HCT116 (cell line): ENCODE measurements at regions not wholly inside any gene's neighbourhood (a gene's known extent, or its start where the extent isn't known, plus 50 kb on each side); places are given as distances from the start of the nearest gene placed in this dataset.

Experiments used
- ATAC-seq: fragments of 200-7000 bp; cut with Tn5 transposase; 2 replicates; pipeline ENCODE4 v1.9.1; 2020; ENCODE audit warnings: mild to moderate bottlenecking, moderate library complexity
- BruUV-seq: library from RNA; stranded (reverse); fragments of 400-500 nt; replicated peaks from 2 replicates; lab custom pipeline; 2021; lab: Mats Ljungman, UMichigan
- CTCF ChIA-PET: fragments of 300-600 bp; sonication (Branson Sonifier 250); formaldehyde crosslinking; loops from one replicate; lab custom pipeline; 2021; ENCODE audit warnings: antibody characterized with exemption; lab: Charles Lee
- POLR2A ChIA-PET: fragments of 300-600, 350-600 bp; sonication (Branson Sonifier 250); formaldehyde crosslinking; loops from one replicate; lab custom pipeline; 2021; ENCODE audit warnings: antibody characterized with exemption; lab: Charles Lee
- RAD21 ChIA-PET, 2 experiments: fragments of 300-600 bp; sonication (Branson Sonifier 250); formaldehyde crosslinking; loops; one replicate each; lab custom pipeline; 2023; ENCODE audit warnings: low total read pairs in 2 of 2; ENCODE audit not compliant: uncharacterized antibody in 2 of 2, unreplicated experiment in 2 of 2, low non-redundant PET in 1 of 2; lab: Charles Lee
- DNase-seq: peaks from one replicate; pipeline ENCODE4 v3.0.0-alpha.2; 2010; ENCODE audit warnings: low read depth, low spot score
- H2AFZ ChIP-seq: fragments of 200-600 bp; shearing (Covaris generic), sonication (generic); 2 replicates; pipeline ENCODE4 v1.6.1; 2017; ENCODE audit warnings: low read depth, mixed run types, mixed read lengths, antibody characterized with exemption, low read length; ENCODE audit not compliant: poor library complexity, severe bottlenecking
- H3K27ac ChIP-seq: 2 replicates; pipeline ENCODE4 v1.5.1; 2012; ENCODE audit warnings: low read depth, low read length
- H3K27me3 ChIP-seq: fragments of 200-600 bp; sonication (generic); 2 replicates; pipeline ENCODE4 v1.6.1; 2016; ENCODE audit warnings: mixed run types, low read length, mixed read lengths; ENCODE audit not compliant: insufficient read depth
- H3K36me3 ChIP-seq, 2 experiments: fragments of 200-500 bp in 1 of 2; fragments of 200-600 bp in 1 of 2; sonication (Bioruptor generic) in 1 of 2; sonication (generic) in 1 of 2; 2 replicates each; pipeline versions ENCODE4 v1.5.1 to v1.6.1; 2014 to 2016; ENCODE audit warnings: low read length in 2 of 2, inconsistent platforms in 1 of 2, mixed read lengths in 1 of 2, mixed run types in 1 of 2; ENCODE audit not compliant: insufficient read depth in 2 of 2, control insufficient read depth in 1 of 2
- H3K4me1 ChIP-seq, 2 experiments: fragments of 200-600 bp in 1 of 2; sonication (generic) in 1 of 2; 2 replicates each; pipeline versions ENCODE4 v1.5.1 to v1.6.1; 2012 to 2017; ENCODE audit warnings: low read length in 2 of 2, inconsistent platforms in 1 of 2, mild to moderate bottlenecking in 1 of 2, mixed read lengths in 1 of 2, mixed run types in 1 of 2, moderate library complexity in 1 of 2; ENCODE audit not compliant: insufficient read depth in 2 of 2, control insufficient read depth in 1 of 2
- H3K4me2 ChIP-seq: fragments of 200-600 bp; sonication (generic); 2 replicates; pipeline ENCODE4 v1.6.1; 2017; ENCODE audit warnings: mixed run types, low read length, mixed read lengths
- H3K4me3 ChIP-seq, 2 experiments: fragments of 200-600 bp in 1 of 2; sonication (generic) in 1 of 2; replicated peaks in 1 of 2; 2 replicates each; pipeline ENCODE4 v1.5.1; 2011 to 2016; ENCODE audit warnings: low read length in 2 of 2, control low read depth in 1 of 2, low read depth in 1 of 2, mild to moderate bottlenecking in 1 of 2, mixed read lengths in 1 of 2, mixed run types in 1 of 2
- H3K79me2 ChIP-seq: fragments of 200-600 bp; sonication (generic); 2 replicates; pipeline ENCODE4 v1.6.1; 2017; ENCODE audit warnings: mild to moderate bottlenecking, mixed run types, low read length, moderate library complexity, mixed read lengths; ENCODE audit not compliant: insufficient read depth
- H3K9ac ChIP-seq: fragments of 200-600 bp; sonication (generic); 2 replicates; pipeline ENCODE4 v1.6.1; 2016; ENCODE audit warnings: low read length, mixed read lengths
- H3K9me2 ChIP-seq: fragments of 200-600 bp; sonication (generic), shearing (Covaris generic); 2 replicates; pipeline ENCODE4 v1.6.1; 2017; ENCODE audit warnings: mixed run types, mild to moderate bottlenecking, moderate library complexity; ENCODE audit not compliant: insufficient read depth
- H3K9me3 ChIP-seq, 2 experiments: fragments of 200-500 bp in 1 of 2; fragments of 200-600 bp in 1 of 2; sonication (Bioruptor generic) in 1 of 2; sonication (generic) in 1 of 2; 2 replicates each; pipeline ENCODE4 v1.6.1; 2014 to 2017; ENCODE audit warnings: low read length in 2 of 2, mixed read lengths in 2 of 2, inconsistent platforms in 1 of 2, low read depth in 1 of 2, mild to moderate bottlenecking in 1 of 2, mixed run types in 1 of 2, moderate library complexity in 1 of 2; ENCODE audit not compliant: control insufficient read depth in 1 of 2, insufficient read depth in 1 of 2
- H4K20me1 ChIP-seq: fragments of 200-600 bp; sonication (generic), shearing (Covaris generic); 2 replicates; pipeline ENCODE4 v1.6.1; 2017; ENCODE audit warnings: mixed run types, mild to moderate bottlenecking, moderate library complexity; ENCODE audit not compliant: insufficient read depth
- intact Hi-C: fragments of 100-400 bp; cut with micrococcal nuclease; formaldehyde crosslinking; loops from 2 replicates; pipeline ENCODE4 v1.10.0; 2022
- TF ChIP-seq, protein P1 (sequence below), 3 experiments: fragments of 200-600 bp in 1 of 3; sonication (generic) in 1 of 3; IDR thresholded peaks in 2 of 3; conservative IDR thresholded peaks in 1 of 3; 2 replicates each; pipeline ENCODE4 v1.5.1; 2012 to 2017; ENCODE audit warnings: low read depth in 2 of 3, low read length in 2 of 3, antibody characterized with exemption in 1 of 3, borderline replicate concordance in 1 of 3, control low read depth in 1 of 3, mild to moderate bottlenecking in 1 of 3, mixed read lengths in 1 of 3, mixed run types in 1 of 3, moderate library complexity in 1 of 3; ENCODE audit not compliant: insufficient read depth in 1 of 3
- TF ChIP-seq, protein P2 (sequence below): IDR thresholded peaks from 2 replicates; pipeline ENCODE4 v1.6.1; 2012
- TF ChIP-seq, protein P3 (sequence below): IDR thresholded peaks from 2 replicates; pipeline ENCODE4 v1.6.1; 2012
- TF ChIP-seq, protein P4 (sequence below): IDR thresholded peaks from 2 replicates; pipeline ENCODE4 v1.6.1; 2012; ENCODE audit warnings: low read depth

DNA sequence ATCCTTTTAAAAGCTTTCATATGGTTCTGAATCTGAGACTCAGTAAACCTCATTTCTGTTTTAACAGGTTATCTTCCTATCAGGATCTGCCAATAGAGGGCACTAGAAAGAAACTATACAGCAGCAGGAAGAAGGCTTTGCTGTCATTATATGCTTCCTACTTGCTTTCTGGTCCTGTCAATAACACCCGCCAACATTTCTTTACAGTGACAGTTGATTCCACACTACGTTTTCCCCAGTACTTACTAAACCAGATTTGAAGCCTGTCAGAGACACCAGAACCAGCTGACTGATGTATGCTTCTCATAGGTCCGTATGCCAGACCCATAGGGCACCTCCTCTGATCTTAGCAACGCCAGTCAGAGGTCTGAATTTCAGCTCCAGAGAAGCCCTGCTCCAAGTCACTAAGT lies 341.0 kb upstream of the NEGR1 start:
- no TSS peak for BruUV-seq
- H3K36me3 ChIP-seq = no peaks in the 10 kb centered on the region
- no peaks in the 10 kb centered on the region for H3K9me2 ChIP-seq
- H3K9me3 ChIP-seq = peaks cover 0 to 14% of the 10 kb centered on the region in 2 experiments; a peak in 1 of 4 replicates
- no peaks in the 10 kb centered on the region for H3K79me2 ChIP-seq
- no peak overlapping the region for H3K27ac ChIP-seq
- no peak overlapping the region for H3K4me2 ChIP-seq
- no peak overlapping the region for H3K9ac ChIP-seq
- ATAC-seq (no peak), DNase-seq (no peak)
- H4K20me1 ChIP-seq = no peaks in the 10 kb centered on the region
- ChIA-PET CTCF (no interaction called here), POLR2A (no interaction called here), RAD21 (no interaction called here)
- H3K4me3 ChIP-seq = no peak overlapping the region
- TF ChIP-seq, protein P1, sequence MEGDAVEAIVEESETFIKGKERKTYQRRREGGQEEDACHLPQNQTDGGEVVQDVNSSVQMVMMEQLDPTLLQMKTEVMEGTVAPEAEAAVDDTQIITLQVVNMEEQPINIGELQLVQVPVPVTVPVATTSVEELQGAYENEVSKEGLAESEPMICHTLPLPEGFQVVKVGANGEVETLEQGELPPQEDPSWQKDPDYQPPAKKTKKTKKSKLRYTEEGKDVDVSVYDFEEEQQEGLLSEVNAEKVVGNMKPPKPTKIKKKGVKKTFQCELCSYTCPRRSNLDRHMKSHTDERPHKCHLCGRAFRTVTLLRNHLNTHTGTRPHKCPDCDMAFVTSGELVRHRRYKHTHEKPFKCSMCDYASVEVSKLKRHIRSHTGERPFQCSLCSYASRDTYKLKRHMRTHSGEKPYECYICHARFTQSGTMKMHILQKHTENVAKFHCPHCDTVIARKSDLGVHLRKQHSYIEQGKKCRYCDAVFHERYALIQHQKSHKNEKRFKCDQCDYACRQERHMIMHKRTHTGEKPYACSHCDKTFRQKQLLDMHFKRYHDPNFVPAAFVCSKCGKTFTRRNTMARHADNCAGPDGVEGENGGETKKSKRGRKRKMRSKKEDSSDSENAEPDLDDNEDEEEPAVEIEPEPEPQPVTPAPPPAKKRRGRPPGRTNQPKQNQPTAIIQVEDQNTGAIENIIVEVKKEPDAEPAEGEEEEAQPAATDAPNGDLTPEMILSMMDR (IDR thresholded peaks at IDR 0.05 in 2 of 3, conservative IDR thresholded peaks at IDR 0.05 in 1 of 3; ENCODE audit: borderline replicate concordance in 1 of 3, insufficient read depth in 1 of 3, low read depth in 2 of 3, low read length in 2 of 3) = peak in 2 of 3 experiments; percentile 7 to 22; a peak in 1 of 6 replicates
- TF ChIP-seq, protein P2, sequence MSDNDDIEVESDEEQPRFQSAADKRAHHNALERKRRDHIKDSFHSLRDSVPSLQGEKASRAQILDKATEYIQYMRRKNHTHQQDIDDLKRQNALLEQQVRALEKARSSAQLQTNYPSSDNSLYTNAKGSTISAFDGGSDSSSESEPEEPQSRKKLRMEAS = no peak
- TF ChIP-seq, protein P3, sequence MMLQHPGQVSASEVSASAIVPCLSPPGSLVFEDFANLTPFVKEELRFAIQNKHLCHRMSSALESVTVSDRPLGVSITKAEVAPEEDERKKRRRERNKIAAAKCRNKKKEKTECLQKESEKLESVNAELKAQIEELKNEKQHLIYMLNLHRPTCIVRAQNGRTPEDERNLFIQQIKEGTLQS = no peak
- TF ChIP-seq, protein P4, sequence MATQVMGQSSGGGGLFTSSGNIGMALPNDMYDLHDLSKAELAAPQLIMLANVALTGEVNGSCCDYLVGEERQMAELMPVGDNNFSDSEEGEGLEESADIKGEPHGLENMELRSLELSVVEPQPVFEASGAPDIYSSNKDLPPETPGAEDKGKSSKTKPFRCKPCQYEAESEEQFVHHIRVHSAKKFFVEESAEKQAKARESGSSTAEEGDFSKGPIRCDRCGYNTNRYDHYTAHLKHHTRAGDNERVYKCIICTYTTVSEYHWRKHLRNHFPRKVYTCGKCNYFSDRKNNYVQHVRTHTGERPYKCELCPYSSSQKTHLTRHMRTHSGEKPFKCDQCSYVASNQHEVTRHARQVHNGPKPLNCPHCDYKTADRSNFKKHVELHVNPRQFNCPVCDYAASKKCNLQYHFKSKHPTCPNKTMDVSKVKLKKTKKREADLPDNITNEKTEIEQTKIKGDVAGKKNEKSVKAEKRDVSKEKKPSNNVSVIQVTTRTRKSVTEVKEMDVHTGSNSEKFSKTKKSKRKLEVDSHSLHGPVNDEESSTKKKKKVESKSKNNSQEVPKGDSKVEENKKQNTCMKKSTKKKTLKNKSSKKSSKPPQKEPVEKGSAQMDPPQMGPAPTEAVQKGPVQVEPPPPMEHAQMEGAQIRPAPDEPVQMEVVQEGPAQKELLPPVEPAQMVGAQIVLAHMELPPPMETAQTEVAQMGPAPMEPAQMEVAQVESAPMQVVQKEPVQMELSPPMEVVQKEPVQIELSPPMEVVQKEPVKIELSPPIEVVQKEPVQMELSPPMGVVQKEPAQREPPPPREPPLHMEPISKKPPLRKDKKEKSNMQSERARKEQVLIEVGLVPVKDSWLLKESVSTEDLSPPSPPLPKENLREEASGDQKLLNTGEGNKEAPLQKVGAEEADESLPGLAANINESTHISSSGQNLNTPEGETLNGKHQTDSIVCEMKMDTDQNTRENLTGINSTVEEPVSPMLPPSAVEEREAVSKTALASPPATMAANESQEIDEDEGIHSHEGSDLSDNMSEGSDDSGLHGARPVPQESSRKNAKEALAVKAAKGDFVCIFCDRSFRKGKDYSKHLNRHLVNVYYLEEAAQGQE = no peak
- no peak overlapping the region for H2AFZ ChIP-seq
- H3K27me3 ChIP-seq = no peaks in the 10 kb centered on the region
- H3K4me1 ChIP-seq = no peaks in the 10 kb centered on the region
- intact Hi-C loops = no loop called here
